ENCODE measurements at regions not wholly inside any gene's neighbourhood (a gene's known extent, or its start where the extent isn't known, plus 50 kb on each side); places are given as distances from the start of the nearest gene placed in this dataset.

DNA sequence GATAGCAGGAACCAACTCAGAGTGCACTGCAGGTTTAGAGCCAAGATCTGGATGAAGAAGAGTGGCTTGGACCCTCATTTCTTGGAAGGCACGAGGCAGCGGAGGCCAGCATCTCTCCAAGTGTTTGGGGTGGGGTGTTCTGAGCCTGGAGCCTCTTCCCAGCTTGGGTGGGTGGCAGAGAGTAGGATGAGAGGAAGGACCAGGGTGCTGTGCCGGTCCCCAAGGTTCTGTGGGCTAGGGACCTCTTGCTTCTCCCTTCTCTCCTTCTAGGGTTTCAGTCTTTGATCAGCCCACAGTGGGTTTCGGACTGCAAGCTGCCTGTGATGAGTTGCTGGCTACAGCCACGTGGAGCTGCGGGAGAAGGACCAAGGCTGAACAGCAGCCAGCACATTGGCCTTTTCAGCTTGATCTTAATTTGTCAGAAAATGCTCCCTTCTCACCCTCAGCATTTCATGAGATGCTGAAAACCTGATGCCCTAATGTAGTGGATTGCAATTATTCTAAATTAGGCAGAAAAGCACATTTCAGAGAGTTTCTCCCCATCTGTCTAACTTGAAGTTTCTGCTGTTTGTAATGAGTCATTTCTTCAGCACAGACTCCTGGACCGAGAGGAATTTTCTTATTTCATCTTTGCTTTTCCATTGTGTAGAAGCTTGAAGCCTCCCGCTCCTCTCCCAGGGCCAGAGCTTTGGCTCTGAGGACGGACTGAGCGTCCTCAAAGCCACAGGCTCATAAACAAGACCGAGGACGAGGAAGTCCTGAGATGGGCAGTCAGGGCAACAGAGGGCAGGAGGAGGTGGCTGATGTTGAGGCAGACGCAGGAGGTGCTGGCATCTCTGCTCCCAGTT lies 99.1 kb upstream of the HDAC4 start:
- FAIRE-seq: no peak

DNA sequence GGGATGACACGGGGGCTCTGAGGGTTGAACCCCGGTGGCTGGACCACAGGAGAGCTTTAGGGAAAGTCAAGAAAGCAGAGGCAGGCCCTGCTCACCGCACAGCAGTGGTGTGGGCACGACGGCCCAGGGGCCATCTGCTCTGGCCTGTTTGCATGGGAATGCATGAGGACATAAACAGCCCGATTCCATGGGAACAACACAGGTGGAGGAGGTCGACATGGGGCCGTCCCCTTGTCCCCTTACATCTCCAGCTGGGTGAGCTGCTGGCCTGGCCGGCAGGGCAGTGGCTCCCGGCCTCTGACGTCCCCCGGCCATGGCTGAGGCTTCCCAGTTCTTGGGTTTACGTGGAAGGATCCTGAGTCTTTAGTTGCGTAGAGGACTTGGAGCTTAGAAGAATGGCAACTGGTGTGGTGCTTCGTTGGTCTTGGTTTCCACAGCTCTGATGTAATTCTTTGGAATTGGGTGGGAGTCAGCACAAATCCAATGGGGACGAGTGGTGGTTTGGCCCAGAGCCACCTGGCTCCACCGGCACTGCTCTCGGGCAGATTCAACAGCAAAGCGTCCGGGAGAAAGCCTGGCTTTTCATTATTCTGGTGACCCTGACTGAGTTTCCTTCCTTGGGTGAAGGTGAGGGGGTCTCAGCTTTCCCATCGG lies 98.3 kb upstream of the HDAC4 start:
- no peak for FAIRE-seq

DNA sequence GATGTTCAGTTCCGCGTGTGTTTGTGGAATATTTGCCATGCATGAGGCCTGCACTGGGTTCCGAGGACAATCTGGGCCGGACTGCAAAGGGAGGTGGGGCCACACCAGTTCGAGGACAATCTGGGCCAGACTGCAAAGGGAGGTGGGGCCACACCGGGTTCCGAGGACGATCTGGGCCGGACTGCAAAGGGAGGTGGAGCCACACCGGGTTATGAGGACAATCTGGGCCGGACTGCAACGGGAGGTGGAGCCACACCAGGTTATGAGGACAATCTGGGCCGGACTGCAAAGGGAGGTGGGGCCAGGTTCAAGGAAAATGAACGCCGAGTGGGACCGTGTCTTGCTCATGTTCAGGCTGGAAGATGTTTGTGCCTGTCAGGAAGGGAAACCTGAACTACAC lies 97.8 kb upstream of the HDAC4 start:
- FAIRE-seq: no peak

DNA sequence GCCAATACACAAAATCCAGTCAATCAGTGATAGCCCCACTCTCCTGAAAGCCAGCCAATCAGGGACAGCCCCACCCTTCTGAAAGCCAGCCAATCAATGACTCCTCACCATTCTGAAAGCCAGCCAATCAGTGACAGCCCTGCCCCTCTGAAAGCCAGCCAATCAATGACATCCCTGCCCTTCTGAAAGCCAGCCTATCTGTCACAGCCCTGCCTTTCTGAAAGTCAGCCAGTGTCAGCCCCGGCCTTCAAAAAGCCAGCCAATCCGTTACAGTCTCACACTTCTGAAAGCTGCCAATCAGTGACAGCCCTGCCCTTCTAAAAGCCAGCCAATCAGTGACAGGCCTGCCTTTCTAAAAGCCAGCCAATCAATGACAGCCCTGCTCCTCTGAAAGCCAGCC lies 95.9 kb upstream of the HDAC4 start:
- no peak for FAIRE-seq

DNA sequence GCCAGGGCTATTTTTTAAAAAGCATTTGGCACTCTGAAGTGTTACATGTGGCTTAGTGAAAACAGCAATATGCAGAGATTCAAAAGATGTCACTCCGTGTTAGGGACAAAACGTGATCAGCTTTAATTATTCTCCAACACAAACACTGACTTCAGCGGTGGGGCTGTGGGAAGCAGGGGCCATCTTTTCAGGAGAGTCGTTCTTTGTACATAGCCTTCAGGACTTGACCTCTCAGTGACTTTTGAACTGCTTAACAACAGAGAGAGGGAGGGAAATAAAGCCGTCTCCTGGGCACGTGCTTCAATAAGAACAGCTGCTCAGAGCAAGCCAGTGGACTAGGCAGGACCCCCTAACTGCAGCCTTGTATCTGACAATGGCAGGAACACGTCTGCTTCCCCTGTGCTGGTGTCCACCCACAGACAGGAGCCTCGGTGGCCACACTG lies 95.0 kb upstream of the HDAC4 start:
- no peak for FAIRE-seq

DNA sequence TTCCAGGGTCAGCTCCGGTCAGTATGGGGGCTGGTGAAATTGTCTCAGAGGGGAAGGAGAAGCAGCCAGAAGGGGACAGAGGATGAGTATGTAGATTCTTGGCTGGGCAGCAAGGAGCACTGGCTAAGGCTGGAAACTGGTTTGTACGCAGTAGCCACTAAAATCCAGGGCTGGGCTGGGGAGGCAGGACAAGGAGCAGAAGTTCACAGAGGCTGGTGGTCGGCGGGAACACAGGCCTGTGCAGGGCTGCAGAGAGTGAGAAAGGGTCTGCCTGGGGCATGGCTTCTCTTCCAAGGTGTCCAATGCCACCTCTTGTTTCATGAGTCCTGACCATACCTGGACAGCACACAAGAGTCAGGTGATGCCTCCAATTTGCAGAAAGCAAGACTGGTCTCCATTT lies 94.4 kb upstream of the HDAC4 start:
- FAIRE-seq: no peak

DNA sequence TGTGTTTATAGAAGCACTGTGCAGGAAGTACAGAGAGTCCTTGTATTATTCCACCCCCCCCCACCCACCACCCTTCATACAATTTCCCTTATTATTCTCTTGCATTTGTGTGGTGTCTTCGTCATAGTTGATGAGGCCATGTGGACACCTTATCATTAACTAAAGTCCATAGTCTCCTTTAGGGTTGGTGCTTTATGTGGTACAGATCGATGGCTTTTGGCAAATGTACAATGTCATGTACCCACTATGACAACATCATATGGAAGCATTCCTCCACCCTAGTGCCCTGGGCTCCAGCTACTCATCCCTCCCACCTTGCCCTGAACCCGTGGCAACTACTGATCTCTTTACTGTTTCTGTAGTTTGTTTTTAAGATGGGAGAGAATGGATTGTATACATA lies 93.8 kb upstream of the HDAC4 start:
- no peak for FAIRE-seq

DNA sequence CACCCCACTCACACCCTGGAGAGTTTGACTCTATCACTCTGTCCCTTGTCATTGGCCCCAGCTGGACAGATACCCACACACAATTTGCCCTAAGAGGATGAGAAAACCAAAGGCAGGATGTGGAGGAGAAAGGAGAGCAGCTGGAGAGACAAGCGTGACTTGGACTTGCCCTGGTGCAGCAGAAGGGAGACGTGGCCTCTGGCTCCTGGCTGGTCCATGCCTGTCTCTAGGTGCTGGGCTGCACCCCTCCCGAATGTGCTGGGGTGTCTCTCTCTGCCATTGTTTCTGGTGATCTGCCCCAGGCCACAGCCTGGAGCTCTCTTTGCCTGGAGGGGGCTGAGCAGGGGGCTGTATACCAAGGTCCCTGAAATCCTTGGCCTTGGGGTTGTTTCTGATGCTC lies 88.7 kb upstream of the HDAC4 start:
- no peak for FAIRE-seq

DNA sequence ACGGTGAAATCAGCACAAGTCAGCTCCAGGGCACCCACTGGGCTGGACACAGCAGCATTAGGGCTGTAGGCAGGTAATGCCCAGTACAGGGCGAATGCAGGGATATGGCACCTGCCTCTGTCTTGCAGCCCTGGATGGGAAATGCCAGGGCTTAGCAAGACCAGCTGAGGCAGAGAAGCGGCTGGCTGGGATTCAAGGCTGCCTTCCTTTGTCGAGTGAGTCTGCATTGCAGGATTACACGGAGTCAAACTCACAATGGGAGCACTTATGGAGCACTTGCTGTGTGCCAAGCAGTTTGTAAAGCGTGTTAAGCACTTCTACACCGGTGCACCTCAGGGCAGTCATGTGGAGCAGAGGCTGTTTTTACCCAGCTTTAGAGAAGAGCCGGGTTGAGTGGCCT lies 87.3 kb upstream of the HDAC4 start:
- FAIRE-seq: no peak

DNA sequence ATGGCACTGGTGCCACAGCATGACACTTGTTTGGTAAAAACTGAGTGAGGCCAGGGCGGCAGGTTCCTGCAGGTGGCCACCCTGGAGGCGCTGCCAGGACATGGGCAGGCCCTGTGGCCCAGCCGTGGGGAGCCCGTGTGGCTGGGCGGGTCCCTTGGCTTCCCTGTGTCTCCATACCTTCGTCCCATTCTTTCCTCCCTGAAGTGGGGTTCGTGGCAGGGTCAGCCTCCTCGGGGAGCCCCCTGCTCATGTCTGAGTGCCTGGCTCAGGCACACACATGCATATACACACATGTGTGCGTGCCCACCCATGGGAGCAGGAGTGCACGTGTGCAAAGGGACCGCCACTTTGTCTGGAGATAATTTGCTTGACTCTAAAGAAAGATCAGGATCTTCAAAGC lies 86.5 kb upstream of the HDAC4 start:
- FAIRE-seq: no peak

DNA sequence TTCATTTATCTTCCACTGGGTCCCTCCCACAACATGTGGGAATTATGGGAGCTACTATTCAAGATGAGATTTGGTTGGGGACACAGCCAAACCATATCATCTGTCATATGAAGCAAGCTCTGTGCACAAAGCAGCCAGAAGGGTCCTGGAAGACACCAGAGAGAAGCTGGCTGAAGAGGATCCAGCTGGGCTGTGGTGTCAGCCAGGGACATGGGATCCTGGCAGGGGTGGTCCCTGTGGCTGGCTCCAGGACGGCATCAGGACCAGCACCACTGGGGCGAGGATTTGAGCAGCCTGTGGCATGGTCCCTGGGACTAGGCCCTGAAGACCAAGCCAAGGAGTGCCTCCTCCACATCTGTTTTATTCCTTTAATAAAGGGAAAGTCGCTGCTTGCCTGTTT lies 84.8 kb upstream of the HDAC4 start:
- FAIRE-seq: no peak

DNA sequence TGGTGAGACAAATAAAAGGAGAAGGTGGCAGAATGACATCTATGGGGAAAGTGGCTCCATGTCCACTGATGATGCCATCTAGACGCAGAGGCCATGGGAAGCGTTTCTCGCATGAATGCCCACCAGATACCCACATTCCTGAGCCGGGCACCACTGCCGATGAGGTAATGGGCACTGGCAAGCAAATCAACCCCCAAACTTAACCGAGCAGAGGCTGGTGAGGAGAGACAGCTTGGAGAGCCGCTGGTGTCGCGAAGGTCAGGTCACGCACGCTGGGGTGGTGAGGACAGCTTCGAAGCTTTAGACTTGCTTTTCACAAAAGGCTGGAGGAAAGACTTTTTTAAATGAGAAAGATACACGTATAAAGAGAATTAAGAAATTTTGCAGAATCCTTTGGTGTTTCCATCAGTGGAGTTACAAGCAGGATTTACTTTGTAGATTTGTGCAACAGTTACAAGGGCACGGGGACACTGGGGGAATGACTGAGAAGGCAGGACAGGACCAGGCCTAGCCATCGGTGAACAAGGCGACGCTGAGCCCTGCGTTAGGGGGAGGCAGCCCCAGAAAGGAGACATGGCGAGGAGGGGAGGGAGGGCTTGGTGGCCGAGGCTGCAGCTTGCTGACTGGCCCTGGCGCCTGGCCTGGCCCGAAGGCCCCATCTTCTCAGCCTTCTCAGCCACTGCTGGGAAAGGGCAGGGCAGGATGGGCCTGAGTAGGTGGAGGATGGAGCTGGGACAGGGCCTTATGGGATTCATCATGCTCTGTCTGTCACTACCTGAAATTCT lies 83.9 kb upstream of the HDAC4 start:
- no peak for FAIRE-seq

DNA sequence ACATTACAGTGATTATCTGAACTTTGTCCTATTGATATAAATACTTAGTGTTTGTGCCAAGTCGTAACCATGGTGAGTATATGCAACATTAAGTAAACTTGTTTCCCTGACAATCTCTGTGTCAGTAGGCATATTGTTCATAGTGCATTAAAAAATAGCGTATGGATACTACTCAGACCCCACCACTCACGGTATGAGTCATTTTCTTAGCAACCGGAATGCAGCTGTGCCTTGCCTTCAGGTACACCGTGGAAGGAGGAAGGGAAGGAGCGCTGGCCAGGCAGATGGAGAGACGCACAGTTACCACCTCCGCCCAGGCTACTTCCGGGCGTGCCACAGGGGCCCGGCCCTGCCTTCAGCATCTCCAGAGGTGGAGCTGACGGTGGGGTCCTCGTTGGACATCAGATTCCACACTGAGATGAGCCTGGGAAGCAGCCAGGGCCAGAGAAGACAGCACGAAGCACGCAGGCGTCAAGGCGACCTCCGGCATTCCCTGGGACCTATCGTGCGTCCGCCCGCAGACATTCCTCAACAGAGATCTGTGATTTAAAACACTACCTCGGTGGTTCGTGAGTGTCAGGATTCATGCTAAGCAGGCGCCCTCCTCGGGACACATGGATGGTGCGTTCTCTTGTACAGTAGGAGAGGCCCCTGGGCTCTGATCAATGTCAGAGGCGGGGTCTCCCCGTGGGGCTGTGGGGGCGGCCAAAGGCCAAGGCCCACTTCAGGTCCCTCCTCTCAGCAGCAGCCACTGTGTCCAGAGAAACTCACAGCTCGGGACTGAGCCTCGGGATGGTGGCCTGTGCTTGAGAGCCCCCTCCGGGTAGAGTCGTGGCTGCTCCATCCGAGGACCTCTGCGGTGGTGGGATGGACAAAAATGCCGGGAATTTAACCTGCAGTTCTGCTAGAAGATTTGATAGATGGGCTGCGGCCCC lies 82.2 kb upstream of the HDAC4 start:
- no peak for FAIRE-seq

DNA sequence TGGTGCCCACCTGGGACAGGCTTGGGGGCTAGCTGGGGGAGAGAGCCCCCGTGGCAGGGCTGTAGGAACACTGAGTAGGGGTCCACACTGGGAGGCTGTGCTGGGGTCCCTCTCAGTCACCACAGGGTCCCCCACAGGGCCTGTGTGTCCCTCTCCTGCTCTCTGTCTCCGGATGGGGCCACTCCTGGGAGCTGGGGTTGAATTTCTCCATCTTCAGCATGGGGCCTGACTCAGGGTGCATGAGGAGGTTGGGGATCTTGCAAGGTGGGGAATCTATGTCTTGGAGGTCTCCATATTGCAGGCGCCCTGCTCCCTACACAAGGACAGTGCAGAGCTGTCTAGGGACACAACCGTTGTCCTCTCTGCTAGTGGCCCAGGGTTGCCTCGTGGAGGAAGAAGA lies 78.7 kb upstream of the HDAC4 start:
- no peak for FAIRE-seq

DNA sequence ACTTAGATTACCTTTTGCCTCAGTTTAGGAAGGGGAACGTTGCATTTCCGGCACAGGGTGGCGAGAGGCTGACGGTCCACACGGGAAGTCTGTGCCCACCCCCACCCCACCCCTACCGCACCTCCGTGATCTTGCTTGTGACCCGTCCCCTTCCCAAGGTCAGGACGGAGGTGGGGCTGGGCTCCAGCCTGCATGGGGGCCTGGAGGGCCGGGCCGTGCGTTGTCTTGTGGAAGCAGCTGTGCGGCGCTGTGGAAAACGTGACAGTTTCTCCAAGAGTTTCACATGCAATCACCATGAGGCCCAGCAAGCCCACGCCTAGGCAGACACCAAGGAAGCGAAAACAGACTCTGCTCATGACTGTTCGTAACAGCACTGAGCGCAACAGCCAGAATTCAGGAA lies 76.8 kb upstream of the HDAC4 start:
- no peak for FAIRE-seq

DNA sequence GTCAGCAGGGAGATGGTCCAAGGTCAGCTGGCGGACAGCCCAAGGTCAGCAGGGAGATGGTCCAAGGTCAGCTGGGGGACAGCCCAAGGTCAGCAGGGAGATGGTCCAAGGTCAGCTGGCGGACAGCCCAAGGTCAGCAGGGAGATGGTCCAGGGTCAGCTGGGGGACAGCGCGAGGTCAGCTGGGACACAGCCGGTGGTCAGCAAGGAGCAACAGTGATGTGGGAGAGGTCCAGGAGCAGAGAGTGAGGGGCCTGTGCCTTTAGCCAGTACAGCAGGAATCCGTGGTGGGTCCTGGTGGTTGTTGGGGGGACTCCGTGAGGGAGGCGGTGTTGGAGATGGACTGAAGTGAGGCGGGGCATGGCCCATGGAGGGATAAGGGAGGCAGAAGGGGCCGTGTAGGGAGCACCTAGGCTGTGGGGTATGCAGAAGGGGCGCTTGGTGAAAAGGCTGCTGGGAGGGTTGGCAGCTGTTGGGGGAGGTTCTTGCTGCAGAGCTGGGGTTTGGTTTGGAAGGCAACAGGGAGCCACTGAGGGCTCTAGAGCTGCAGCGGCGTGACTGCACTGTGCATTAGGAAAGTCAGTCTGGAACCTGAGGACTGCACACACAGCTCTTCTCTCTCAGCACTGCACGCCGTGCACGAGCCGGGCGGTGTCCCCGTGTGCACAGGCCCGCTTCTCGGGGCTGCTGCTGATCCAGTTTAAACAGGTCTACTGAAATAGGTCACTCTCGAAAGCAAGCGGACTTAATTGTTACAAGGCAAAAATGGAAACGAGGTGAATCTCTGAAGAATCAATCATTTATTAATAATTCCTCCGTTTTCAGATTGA lies 76.2 kb upstream of the HDAC4 start:
- no peak for FAIRE-seq

DNA sequence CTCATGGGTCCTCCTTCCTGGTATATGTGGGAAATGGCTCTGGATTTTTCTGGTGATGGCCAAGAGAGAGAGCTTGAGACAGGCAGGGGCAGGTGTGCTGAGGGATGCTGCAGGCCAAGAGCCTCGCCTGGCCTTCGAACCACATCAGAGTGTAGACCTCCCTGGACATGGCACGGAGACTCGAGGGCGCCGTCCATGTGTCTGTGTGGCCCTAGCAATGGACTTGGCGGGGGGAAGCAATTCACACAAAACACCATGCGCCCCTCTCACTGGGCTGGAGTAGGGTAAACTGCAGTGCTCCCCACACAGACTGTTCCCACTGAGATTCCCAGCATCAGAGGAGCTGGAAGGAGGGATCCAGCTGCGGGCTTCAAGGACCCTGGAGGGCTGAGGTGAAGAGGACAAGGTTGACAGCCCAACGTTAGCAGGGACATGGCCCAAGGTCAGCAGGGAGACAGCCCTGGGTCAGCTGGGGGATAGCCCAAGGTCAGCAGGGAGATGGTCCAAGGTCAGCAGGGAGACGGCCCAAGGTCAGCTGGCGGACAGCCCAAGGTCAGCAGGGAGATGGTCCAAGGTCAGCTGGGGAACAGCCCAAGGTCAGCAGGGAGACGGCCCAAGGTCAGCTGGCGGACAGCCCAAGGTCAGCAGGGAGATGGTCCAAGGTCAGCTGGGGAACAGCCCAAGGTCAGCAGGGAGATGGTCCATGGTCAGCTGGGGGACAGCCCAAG lies 75.4 kb upstream of the HDAC4 start:
- no peak for FAIRE-seq

DNA sequence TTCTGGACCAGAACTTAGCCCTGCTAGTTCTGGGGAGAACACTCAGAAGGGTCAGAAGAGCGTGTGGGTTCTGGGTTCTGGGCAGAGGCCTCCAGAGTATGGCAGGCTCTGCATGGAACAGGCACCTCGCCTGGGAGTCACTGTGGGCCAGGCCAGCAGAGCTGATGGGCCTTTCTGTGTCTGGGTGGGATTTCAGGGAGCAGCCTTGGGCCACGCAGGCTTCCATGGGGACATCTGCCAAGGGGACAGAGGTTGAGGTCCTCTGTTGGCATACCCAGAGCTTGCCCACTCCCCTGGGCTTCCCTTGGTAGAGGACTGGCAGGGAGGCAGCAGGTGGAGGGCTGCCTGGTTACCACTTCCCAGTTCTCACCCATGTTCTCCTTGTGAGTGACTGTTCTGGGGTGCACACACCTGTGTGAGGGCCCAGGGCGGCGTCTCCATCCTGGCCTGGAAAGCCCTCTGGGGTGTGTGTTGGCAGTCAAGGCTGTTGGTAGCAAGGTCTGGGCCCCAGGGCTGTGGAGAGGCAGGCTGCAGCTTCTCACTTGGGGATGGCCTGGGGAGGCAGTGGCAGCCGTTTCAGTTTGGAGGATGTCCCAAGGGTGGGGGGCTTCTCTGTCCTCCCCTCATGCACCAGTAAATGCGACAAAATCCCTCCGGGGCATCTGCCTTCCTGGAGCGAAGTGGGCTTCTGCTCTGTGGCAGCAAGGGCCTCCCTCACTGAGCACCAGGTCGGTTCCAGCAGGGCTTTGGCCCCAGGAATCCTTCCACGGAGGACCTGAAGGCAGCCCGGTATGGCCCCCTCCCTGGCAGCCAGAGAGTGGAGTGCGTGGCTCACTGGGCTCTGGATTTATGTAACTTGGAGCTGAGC lies 74.6 kb upstream of the HDAC4 start:
- FAIRE-seq: no peak

DNA sequence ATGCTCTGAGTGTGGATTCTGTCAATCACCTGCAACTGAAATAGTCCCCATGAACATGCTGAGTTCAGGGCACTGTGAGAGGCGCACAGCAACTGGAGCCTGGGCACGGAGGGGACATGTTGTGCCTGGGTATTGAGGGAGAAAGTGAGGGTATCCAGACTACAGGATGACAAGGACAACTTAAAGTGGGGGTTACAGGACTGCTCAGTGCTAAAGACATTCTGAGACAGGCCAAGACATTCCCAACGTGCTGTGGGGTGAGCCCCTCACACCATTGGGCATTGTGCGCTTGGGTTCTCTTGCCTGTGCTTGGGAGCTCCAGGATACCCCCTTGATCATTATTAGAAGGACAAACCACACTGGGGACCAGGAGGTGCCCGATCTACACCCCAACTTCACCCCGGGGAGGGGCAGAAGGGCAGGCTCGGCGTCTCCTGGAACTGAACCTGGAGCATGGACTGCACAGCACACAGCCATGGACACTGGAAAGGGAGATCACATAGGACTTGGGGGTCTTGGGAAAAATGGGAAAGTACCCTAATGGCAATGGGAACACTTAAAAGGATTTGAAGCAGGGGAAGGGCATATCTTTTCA lies 72.5 kb upstream of the HDAC4 start:
- FAIRE-seq: no peak

All from islet of Langerhans (tissue), 1 donor.